GM19438 (cell line): ENCODE measurements at regions not wholly inside any gene's neighbourhood (a gene's known extent, or its start where the extent isn't known, plus 50 kb on each side); places are given as distances from the start of the nearest gene placed in this dataset.

ENCODE experiments used
- ATAC-seq: cut with Tn5 transposase; IDR thresholded peaks from one replicate; pipeline ENCODE4 v1.9.1; 2021; ENCODE audit warnings: low read depth; ENCODE audit not compliant: unreplicated experiment

DNA sequence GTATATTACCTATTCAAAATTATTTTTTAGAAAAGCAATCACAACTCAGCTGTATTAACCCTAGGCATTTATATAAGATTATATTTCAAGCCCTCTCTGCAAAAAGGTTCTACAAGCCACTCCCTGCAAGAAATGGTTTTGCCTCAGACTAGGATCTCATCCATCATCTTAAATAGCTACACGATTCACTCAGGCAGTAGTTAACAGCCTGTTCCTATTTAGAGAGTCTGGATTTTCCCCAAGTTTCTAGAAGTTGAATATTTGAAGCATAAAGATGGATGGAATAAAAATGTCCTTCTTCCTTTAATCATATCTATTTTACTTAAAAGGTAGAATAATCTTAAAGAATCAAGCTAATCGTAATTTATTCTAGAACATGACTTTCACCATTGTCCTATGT is 167.1 kb upstream of the STK17B start:
- no peak for ATAC-seq

DNA sequence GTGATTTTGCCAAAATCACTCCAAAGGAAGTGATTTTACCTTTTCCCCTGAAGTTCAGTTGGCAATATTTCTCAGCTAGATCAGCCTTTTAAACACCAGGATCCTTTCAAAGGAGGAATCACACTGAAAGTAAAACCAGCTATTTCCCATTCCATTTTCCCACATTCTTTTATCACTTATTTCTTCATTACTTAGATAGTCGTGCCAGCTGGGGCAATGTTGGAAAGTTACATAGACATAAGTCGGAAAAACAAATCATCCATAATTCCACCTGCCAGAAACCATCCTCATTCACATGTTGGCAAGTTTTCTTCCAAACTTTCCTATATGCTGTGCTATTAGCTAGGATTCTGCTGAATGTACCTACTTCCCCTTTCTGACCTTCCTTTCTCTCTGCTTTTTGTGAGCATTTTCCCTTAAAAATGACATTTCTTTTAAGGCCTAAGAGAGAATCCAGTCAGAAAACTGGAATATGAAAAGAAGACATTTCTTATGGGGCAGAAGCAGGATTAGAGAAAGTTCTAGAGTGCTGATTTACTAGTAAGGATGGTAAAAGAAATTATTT is 170.0 kb upstream of the STK17B start:
- no peak for ATAC-seq

DNA sequence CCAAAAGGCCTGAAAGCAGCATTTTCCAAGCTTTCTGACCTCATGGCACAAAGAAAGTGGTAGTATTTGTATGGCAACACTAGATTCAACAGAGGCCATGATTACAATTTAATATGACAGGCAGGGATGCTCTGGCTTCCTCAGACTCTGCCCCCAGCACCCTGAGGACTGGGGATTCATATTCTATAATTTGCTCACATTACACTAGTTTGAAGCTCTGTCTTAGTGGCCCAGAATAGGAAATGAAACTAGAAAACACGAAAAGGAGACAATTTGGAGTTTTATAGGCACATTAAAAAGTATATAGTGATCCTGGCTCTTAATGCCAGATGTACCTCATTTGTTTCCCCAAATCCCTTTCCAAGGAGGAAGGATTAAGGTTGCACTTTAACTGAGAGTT is 173.0 kb upstream of the STK17B start:
- ATAC-seq, result no peak

DNA sequence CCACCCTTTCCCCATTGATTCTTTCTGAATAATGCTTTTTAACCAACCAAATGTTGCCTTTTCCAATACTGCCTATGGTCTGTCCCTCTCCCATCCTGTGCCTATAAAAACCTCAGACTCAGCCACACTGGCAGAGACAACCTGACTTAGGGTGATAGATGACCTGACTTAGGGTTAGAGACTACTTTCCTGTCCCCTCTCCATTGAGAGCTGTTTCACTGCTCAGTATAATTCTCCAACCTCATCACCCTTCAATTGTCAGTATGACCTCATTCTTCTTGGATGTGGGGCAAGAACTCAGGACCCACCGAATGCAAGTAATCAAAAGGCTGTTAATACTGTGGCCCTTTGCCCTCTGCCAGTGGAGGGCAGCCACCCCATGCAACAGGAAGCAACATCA is 182.3 kb upstream of the STK17B start:
- no peak for ATAC-seq

DNA sequence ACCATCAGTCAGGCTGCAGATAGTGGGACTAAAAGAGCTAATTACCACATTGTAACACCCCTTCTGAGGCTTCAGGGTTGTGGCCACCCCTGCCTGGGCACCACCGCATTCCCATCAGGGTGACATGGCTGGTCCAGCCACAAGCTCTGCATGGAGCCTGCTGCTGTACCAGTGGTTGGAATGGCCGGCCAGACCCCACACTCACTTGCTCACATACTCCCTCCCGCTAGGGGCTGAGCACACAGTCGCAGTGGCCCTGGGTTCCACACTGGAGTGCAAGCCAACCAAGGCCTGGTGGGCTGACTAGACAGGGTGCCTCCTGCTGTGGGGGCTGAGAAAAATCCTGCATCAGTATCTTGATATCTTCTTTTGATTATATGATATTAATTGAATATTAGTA is 182.8 kb upstream of the STK17B start:
- ATAC-seq, result no peak

DNA sequence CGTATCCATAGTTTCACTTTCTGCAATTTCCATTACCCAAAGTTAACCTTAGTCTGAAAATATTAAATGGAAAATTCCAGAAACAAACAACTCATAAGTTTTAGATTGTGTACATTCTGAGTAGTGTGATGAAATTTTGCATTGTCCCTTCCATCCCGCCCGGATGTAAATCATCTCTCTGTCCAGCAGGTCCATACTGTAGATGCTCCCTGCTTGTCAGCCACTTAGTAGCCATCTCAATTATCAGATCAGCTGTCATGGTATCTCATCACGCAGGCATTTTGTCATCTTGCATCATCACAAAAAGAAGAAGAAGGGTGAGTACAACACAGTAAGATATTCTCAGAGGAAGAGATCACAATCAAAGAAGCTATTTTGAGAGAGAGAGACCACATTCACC is 185.0 kb upstream of the STK17B start:
- no peak for ATAC-seq

DNA sequence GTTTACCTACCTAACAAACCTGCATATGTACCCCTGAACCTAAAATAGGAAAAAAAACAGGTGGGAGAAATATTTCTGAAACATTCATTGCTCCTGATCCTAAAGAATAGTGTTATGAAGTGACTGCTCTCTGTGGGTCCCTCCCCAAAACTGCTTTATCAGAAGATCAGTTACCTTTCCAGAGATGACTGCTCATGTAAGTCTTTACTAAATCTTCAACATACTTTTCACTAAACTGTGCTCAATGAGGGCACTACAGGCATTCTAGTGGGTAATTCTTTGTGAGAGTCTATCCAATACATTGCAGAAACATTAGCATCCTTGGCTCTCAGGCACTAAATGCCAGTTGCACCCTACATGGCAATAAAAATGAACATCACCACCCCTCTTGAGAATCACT is 189.3 kb upstream of the STK17B start:
- no peak for ATAC-seq

DNA sequence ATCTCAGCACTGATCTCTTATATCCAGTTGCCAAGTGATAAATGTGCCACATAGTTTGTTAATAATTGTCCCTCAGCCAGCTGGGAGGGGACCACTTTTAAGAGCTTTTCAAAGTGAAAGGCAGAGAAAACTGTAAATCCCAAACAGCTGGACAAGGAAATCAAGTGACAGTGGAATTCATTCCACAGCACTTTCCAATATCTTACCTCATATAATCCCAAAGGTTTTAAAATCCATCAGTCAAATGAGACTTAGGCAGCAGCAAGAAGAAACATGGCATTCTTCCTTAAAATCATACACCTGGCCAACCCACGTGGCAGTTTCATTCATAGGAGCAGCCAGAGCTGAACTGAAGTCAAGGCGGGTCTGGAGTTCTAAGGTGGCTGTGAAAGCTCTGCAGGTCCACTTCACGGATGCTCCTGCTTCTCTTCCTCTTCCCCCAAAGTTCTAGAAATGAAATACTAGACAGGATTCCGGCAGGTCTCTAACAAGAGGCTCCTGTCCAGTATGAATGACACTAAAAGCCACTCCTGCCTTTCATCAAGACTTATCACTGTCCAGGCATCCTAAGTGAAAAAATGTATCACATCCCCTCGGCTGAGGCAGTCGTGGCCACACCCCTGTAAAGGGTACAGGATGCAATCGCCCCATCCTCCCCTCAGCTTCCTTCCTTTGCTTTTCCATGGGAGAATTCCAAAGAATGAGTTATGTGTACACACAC is 190.4 kb upstream of the STK17B start:
- ATAC-seq, result no peak

DNA sequence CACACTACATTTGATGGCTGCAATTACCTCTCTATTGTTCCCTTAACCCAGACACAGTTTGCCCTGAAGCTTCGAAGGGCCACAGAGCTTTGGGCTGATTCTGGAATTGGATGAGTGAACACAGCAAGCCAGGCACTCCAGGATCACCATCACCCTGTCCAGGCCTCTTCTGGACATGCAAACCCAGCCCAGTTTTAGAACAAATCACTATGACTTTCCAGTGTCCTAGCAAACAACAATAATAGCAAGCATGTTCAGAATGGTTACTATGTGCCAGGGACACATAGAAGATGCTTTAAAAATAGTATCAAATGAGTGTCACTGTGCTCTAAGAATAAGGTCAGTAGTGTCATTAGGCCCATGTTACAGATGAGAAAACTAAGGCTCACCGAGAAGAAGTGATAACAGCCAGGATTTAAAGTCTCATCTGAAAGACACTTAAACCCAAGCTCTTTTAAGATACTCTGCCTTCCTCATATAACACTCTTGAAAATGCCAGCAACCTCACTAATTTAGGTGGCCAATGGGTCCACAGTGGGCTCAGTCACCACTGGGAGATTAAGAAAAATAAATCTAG is 191.7 kb upstream of the STK17B start:
- no peak for ATAC-seq

DNA sequence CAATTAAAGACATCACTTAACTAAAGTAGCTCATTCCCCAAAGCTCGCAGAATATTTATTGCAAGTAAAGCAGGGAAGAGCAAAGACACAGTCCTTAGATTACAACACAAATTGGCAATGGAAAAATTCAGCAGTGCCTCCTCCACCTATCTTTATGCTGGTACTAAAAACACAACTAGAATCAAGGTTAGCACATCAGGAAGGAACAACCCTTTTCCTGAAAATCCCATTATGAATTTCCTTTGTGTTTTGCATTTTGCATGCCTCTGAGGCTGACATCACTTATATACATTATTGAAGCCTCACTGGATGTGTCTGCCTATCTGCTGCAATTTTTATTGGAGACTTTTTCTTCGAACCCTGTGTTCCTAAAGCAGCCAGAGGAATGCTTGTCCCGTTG is 193.8 kb upstream of the STK17B start:
- no peak for ATAC-seq

DNA sequence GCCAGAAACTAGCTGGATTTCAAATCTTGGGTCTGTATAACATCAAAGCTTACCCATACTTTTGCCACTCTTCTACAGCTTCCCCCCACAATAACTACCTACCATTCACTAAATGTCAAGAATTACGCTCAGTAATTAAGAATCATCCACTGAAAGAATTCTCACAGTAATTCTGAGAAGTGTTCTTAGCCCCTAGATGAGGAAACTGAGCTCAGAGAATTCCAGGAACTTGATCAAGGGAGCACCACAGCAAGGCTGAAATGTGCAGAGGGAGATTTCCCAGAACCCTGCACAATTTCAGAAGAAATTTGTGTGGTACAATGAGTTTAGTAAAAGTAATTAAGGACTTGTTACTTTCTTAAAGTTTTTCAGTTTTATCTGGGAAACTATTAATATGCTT is 194.5 kb upstream of the STK17B start:
- ATAC-seq, result no peak

DNA sequence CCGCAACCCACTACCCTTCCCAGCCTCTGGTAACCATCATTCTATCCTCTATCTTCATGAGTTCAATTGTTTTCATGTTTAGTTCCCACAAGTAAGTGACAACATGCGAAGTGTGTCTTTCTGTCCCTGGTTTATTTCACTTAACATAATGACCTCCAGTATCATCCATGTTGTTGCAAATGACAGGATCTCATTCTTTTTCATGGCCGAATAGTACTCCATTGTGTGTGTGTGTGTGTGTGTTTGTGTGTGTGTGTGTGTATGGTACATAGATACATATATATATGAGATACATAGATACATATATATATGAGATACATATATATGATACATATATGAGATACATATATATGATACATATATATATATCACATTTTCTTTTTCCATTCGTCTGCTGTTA is 196.3 kb upstream of the STK17B start:
- ATAC-seq, result no peak

DNA sequence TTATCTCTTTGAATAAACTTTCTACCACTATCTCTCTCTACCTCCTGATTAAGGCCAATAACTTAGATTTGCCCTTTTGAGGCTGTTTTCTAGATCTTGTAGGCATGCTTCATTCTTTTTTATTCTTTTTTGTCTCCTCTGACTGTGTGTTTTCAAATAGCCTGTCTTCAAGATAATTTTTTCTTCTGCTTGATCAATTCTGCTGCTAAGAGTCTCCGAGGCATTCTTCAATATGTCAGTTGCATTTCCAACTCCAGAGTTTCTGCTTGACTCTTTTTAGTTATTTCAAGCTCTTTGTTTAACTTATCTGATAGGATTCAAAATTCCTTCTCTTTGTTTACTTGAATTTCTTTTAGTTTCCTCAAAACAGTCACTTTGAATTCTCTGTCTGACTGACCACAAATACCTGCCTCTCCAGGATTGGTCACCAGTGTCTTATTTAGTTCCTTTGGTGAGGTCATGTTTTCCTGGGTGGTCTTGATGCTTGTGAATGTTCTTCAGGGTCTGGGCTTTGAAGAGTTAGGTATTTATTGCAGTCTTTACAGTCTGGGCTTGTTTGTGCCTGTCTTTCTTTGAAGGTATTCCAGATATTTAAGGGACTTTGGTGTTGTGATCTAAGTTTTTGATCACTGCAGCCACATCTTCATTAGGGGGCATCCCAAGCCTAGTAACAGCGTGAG is 197.3 kb upstream of the STK17B start:
- no peak for ATAC-seq

DNA sequence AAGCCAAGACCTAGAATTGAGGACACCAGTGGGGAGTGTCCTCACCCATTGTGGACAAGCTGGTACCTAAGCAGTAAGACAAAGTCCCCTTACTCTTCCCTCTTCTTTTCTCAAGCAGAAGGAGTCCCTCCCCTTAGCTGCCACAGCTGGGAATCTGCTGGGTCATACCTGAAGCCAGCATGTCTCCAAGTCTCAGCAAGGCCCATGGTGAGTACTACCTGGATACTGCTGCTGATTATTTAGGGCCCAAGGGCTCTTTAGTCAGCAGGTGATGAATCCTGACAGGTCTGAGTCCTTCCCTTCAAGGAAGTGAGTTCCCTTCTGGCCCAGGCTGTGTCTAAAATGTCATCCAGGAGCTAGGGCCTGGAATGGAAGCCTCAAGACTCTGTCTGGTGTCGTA is 198.6 kb upstream of the STK17B start:
- ATAC-seq, result no peak

DNA sequence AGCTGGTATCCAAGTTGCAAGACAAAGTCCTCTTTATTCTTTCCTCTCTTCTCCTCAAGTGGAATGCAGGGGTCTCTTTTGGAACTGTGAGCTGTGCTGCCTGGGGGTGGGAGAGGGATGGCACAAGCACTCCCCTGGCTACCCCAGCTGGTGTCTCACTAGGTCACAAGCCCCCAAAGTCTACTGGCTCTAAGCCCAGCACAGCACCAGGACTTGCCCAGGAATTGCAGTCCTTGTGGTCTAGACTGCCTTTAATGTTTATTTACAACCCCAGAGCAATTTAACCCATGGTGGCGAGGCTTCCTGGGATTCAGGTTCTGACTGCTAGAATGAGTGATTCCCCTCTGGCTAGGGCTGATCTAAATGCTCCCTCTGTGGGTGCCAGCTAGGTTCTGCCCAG is 199.0 kb upstream of the STK17B start:
- ATAC-seq, result no peak

DNA sequence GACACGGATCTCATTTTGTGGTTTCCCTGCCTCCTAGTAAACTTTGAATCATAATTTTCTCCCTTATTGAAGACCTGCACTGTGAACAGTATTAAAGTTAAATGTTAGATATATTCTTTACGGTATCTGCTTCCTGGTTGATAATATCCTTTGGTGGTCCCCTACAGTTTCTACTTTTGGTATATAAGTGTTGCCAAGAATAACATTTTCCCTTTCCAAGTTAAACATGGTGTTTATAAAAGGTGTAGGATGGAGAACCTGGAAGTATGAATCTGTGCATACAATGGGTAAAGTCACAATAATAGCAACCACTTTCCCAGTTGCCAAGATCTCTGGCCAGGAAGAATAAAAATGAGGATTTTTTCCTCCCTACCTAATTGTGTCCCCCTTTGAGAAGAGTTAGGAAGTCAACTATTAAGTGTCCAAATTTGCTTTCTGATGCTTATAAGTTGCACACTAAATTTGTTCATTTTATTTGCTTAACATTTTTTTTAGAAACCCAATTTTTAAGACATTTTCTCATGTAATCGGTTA is 201.0 kb upstream of the STK17B start:
- no peak for ATAC-seq

DNA sequence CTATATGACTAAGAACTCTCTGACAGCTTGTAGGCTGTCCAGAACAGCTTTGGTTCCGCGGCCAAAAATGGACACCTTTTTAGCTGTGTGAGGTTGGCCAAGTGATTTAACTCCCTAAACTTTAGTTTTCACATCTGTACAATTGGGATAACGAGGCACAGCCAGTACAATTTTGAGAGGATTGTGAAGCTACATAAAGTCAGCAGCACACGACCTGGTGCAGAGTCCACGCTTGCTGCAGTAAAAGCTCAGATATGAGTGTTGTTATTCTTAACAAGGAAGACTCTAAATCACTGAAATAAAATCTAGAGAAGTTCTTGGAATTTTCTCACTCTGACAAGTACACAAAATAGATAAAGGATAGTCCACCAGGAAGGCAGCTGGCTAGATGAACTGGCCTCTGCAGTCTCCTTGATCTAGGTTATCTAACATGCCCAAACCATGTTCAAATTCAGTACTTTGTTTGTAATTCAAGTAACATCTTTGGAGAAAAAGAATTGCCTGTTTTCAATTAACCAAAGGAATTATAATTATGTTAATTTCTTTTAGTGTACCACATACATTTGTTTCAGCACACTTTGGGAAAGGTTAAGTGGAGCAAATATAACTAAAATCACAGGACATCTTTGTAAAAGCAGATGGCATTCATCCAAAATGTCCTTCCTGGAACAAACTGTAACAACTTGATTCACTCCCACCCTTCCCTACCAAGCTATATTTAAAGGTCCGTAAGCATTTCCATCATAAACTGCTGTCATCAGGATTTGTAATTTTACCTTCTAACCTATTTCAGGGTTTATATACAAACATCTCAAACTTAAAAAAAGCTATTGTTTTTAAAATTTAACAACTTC is 201.7 kb upstream of the STK17B start:
- ATAC-seq, result no peak

DNA sequence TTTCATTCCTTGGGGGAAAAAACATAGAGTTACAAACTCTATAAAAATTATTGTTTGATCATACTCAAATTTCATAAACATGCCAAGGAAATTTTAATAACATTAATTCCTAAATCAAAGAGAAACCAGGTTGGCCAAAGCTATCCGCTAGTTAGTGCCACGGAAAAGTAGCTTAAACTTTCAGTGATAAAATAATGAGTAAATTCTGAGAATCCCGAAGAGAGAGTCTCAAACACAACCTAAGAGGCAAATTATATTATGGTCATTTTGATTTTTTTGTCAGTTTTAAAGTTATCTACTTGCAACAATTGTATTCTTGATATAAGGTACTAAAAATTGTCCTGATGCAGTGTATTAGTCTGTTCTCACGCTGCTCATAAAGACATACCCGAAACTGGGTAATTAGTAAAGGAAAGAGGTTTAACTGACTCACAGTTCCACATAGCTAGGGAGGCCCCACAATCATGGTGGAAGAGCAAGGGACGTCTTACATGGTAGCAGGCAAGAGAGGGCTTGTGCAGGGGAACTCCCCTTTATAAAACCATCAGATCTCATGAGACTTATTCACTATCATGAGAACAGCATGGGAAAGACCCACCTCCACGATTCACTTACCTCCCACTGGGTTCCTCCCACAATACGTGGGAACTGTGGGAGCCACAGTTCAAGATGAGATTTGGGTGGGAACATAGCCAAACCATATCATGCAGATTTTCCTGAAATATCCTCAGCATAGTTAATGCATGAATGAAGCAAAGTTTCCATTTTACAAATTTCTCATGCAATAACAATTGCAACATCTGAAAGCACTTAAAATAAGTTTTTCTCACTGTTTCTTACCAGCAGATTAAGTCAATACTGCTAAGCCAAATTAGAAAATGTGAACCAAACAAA is 205.9 kb upstream of the STK17B start:
- no peak for ATAC-seq

DNA sequence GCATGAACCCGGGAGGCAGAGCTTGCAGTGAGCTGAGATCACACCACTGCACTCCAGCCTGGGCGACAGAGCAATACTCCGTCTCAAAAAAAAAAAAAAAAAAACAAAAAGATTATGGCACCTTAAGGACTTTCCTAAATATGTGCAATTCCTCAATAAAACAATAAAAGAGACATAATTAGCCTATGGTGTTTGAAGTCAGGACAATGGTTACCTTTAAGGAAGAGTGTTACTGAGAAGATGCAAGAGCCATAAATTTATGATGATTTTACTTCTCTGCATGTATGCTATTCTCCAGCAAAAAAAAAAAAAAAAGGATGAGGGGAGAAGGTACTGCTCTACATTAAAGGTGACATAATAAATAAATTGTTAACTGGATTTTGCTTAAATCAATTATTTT is 208.2 kb upstream of the STK17B start:
- no peak for ATAC-seq

DNA sequence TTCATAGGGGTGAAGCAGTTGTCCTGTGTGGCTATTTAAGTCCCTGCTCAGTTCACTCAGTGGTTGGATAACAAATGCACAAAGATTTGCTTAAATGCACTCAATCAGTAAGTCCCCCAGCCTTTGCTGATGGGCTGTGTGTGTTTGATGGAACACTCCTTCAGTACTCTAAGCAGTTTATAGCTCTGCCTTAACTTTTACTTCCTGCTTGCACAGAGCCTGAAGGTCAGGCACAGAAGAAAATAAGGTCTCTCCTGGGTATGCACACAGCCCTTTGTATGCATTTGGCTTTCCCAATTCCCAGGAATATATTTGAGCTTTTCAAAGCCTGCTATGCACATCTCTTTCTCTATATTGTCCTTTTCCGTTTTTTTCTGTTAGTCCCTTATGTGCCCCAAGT is 208.7 kb upstream of the STK17B start:
- no peak for ATAC-seq
